H9 (cell line): ENCODE measurements at regions not wholly inside any gene's neighbourhood (a gene's known extent, or its start where the extent isn't known, plus 50 kb on each side); places are given as distances from the start of the nearest gene placed in this dataset.

ENCODE experiments used
- DNase-seq: peaks from one replicate; pipeline ENCODE4 v3.0.0-alpha.2; 2017
- H2AFZ ChIP-seq: one replicate; pipeline ENCODE4 v1.6.1; 2013; ENCODE audit warnings: mild to moderate bottlenecking, low read length, control low read depth, moderate library complexity
- H2AK5ac ChIP-seq: 2 replicates; pipeline ENCODE4 v1.6.1; 2013; ENCODE audit warnings: low read length, control low read depth, mixed read lengths; ENCODE audit not compliant: insufficient read length
- H2BK120ac ChIP-seq: one replicate; pipeline ENCODE4 v1.6.1; 2013; ENCODE audit warnings: low read depth, mild to moderate bottlenecking, low read length, control low read depth, inconsistent platforms; ENCODE audit not compliant: poor library complexity, severe bottlenecking
- H2BK12ac ChIP-seq: 2 replicates; pipeline ENCODE4 v1.6.1; 2013; ENCODE audit warnings: low read length, control low read depth, mixed read lengths, low read depth; ENCODE audit not compliant: insufficient read length
- H2BK15ac ChIP-seq: 2 replicates; pipeline ENCODE4 v1.6.1; 2013; ENCODE audit warnings: low read depth, low read length, control low read depth
- H2BK20ac ChIP-seq: one replicate; pipeline ENCODE4 v1.6.1; 2013; ENCODE audit warnings: low read depth, mild to moderate bottlenecking, low read length, control low read depth, inconsistent platforms; ENCODE audit not compliant: poor library complexity, severe bottlenecking
- H2BK5ac ChIP-seq: 2 replicates; pipeline ENCODE4 v1.6.1; 2013; ENCODE audit warnings: low read length, control low read depth, mixed read lengths; ENCODE audit not compliant: insufficient read length
- H3K14ac ChIP-seq: 2 replicates; pipeline ENCODE4 v1.6.1; 2013; ENCODE audit warnings: low read length, control low read depth; ENCODE audit not compliant: insufficient read depth
- H3K18ac ChIP-seq: 2 replicates; pipeline ENCODE4 v1.6.1; 2013; ENCODE audit warnings: low read depth, mild to moderate bottlenecking, mixed read lengths, low read length, control low read depth; ENCODE audit not compliant: insufficient read length
- H3K23ac ChIP-seq: 2 replicates; pipeline ENCODE4 v1.6.1; 2013; ENCODE audit warnings: low read length, control low read depth, mixed read lengths, low read depth; ENCODE audit not compliant: insufficient read length
- H3K23me2 ChIP-seq: 2 replicates; pipeline ENCODE4 v1.6.1; 2013; ENCODE audit warnings: low read depth, mild to moderate bottlenecking, mixed read lengths, low read length, control low read depth; ENCODE audit not compliant: insufficient read length, poor library complexity, severe bottlenecking
- H3K27ac ChIP-seq: 2 replicates; pipeline ENCODE4 v1.5.1; 2013; ENCODE audit warnings: low read length, control low read depth, mixed read lengths, low read depth; ENCODE audit not compliant: insufficient read length
- H3K27me3 ChIP-seq: 2 replicates; pipeline ENCODE4 v1.6.1; 2013; ENCODE audit warnings: low read length, control low read depth, inconsistent platforms; ENCODE audit not compliant: insufficient read depth
- H3K4ac ChIP-seq: 2 replicates; pipeline ENCODE4 v1.6.1; 2013; ENCODE audit warnings: low read depth, mild to moderate bottlenecking, control low read depth, inconsistent platforms, low read length, moderate library complexity
- H3K4me1 ChIP-seq: 2 replicates; pipeline ENCODE4 v1.6.1; 2013; ENCODE audit warnings: low read length, control low read depth, inconsistent platforms; ENCODE audit not compliant: insufficient read depth
- H3K4me2 ChIP-seq: 2 replicates; pipeline ENCODE4 v1.6.1; 2013; ENCODE audit warnings: low read length, control low read depth, mixed read lengths; ENCODE audit not compliant: insufficient read length, insufficient read depth
- H3K56ac ChIP-seq: 2 replicates; pipeline ENCODE4 v1.6.1; 2013; ENCODE audit warnings: low read depth, mild to moderate bottlenecking, mixed read lengths, low read length, control low read depth; ENCODE audit not compliant: insufficient read length
- H3K79me1 ChIP-seq: 2 replicates; pipeline ENCODE4 v1.6.1; 2013; ENCODE audit warnings: low read depth, mild to moderate bottlenecking, moderate library complexity, low read length, control low read depth, inconsistent platforms; ENCODE audit not compliant: insufficient read depth, poor library complexity, severe bottlenecking
- H3K79me2 ChIP-seq: 2 replicates; pipeline ENCODE4 v1.6.1; 2013; ENCODE audit warnings: low read length, control low read depth, inconsistent platforms; ENCODE audit not compliant: insufficient read depth
- H3K9ac ChIP-seq: 2 replicates; pipeline ENCODE4 v1.6.1; 2013; ENCODE audit warnings: low read length, control low read depth, mixed read lengths; ENCODE audit not compliant: insufficient read length; ENCODE audit errors: extremely low read depth
- H3K9me3 ChIP-seq: one replicate; pipeline ENCODE4 v1.6.1; 2013; ENCODE audit warnings: low read depth, low read length, inconsistent platforms; ENCODE audit not compliant: control insufficient read depth
- H3T11ph ChIP-seq: one replicate; pipeline ENCODE4 v1.6.1; 2013; ENCODE audit warnings: mild to moderate bottlenecking, low read length, control low read depth, inconsistent platforms
- H4K20me1 ChIP-seq: one replicate; pipeline ENCODE4 v1.6.1; 2013; ENCODE audit not compliant: control insufficient read depth, insufficient read length, insufficient read depth
- H4K5ac ChIP-seq: 2 replicates; pipeline ENCODE4 v1.6.1; 2013; ENCODE audit warnings: low read depth, mild to moderate bottlenecking, mixed read lengths, low read length, control low read depth; ENCODE audit not compliant: insufficient read length
- H4K8ac ChIP-seq: replicated peaks from 2 replicates; pipeline ENCODE4 v1.6.1; 2013; ENCODE audit warnings: low read length, control low read depth, mixed read lengths, low read depth; ENCODE audit not compliant: insufficient read length
- H4K91ac ChIP-seq: 2 replicates; pipeline ENCODE4 v1.6.1; 2013; ENCODE audit warnings: low read depth, mild to moderate bottlenecking, moderate library complexity, mixed read lengths, low read length, control low read depth; ENCODE audit not compliant: insufficient read length
- H3K27ac Mint-ChIP-seq, 3 experiments: 2 replicates in 2 of 3; 3 replicates in 1 of 3; pipeline ENCODE4 v1.8.0; 2020 to 2021; ENCODE audit warnings: mixed read lengths in 3 of 3, mild to moderate bottlenecking in 1 of 3, moderate library complexity in 1 of 3
- H3K27me3 Mint-ChIP-seq: 2 replicates; pipeline ENCODE4 v1.8.0; 2021; ENCODE audit warnings: low read depth, mild to moderate bottlenecking, moderate library complexity, mixed read lengths
- H3K36me3 Mint-ChIP-seq, 3 experiments: 2 replicates in 2 of 3; 3 replicates in 1 of 3; pipeline ENCODE4 v1.8.0; 2020 to 2021; ENCODE audit warnings: low read depth in 3 of 3, mixed read lengths in 3 of 3; ENCODE audit not compliant: insufficient read depth in 1 of 3
- H3K4me1 Mint-ChIP-seq, 2 experiments: 2 replicates each; pipeline ENCODE4 v1.8.0; 2020; ENCODE audit warnings: mixed read lengths in 2 of 2
- H3K4me3 Mint-ChIP-seq, 2 experiments: 2 replicates in 1 of 2; 3 replicates in 1 of 2; pipeline ENCODE4 v1.8.0; 2020 to 2021; ENCODE audit warnings: mild to moderate bottlenecking in 2 of 2, mixed read lengths in 2 of 2, moderate library complexity in 1 of 2
- H3K9me3 Mint-ChIP-seq, 2 experiments: 2 replicates in 1 of 2; 3 replicates in 1 of 2; pipeline ENCODE4 v1.8.0; 2020; ENCODE audit warnings: mild to moderate bottlenecking in 2 of 2, mixed read lengths in 2 of 2, moderate library complexity in 1 of 2
- WGBS: extraction: QIAGEN DNeasy Blood & Tissue Kit; methylation state at CpG from one replicate; pipeline ENCODE4 v1.1.7; 2013; ENCODE audit warnings: missing lambda C conversion rate, low lambda C conversion rate, mixed read lengths; ENCODE audit not compliant: insufficient read length; ENCODE audit errors: extremely low coverage; 5-methylcytosine and 5-hydroxymethylcytosine counted together
- TF ChIP-seq, protein P1 (sequence below): fragments of 200-600 bp; sonication (generic); conservative IDR thresholded peaks from 3 replicates; pipeline ENCODE4 v1.8.0; 2021; ENCODE audit warnings: antibody characterized with exemption, mild to moderate bottlenecking

DNA sequence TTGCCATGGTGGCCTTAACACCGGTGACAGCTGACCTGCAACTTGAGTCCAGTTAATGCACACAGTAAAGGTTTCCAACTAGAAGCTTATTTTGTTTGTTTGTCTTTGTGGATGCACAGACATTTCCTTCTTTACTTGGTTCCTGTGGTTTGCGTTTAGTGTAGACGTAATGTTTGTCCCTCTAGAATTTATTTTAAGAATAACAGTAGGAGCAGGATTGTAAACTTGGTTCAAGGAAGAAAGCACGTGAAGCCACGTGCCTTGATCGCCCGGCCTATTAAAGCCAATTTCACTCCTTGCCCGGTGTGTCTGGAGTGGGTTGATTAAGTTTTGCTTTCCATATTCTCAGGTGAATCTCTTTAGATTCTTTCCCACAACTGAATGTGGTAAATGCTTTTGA, 263.2 kb upstream of the C2CD4B start:
- no peak overlapping the region for H3K4ac ChIP-seq
- Mint-ChIP-seq H3K27ac (no peak overlapping the region), H3K9me3 (no peaks in the 10 kb centered on the region), H3K27me3 (no peaks in the 10 kb centered on the region), H3K36me3 (no peaks in the 10 kb centered on the region), H3K4me3 (no peak overlapping the region), H3K4me1 (peaks cover 18 to 19% of the 10 kb centered on the region in 2 experiments)
- no peaks in the 10 kb centered on the region for H3K79me1 ChIP-seq
- H2AFZ ChIP-seq: no peak overlapping the region
- no peaks in the 10 kb centered on the region for H3K9me3 ChIP-seq
- WGBS: no CpG with 5 or more reads among the region's 8 CpGs
- H2BK20ac ChIP-seq: no peak overlapping the region
- H3T11ph ChIP-seq: no peak overlapping the region
- TF ChIP-seq, protein P1, sequence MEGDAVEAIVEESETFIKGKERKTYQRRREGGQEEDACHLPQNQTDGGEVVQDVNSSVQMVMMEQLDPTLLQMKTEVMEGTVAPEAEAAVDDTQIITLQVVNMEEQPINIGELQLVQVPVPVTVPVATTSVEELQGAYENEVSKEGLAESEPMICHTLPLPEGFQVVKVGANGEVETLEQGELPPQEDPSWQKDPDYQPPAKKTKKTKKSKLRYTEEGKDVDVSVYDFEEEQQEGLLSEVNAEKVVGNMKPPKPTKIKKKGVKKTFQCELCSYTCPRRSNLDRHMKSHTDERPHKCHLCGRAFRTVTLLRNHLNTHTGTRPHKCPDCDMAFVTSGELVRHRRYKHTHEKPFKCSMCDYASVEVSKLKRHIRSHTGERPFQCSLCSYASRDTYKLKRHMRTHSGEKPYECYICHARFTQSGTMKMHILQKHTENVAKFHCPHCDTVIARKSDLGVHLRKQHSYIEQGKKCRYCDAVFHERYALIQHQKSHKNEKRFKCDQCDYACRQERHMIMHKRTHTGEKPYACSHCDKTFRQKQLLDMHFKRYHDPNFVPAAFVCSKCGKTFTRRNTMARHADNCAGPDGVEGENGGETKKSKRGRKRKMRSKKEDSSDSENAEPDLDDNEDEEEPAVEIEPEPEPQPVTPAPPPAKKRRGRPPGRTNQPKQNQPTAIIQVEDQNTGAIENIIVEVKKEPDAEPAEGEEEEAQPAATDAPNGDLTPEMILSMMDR: no peak
- no peak overlapping the region for H3K18ac ChIP-seq
- no peak overlapping the region for H2BK12ac ChIP-seq
- H3K23me2 ChIP-seq: no peaks in the 10 kb centered on the region
- no peaks in the 10 kb centered on the region for H4K20me1 ChIP-seq
- no peak overlapping the region for H4K8ac ChIP-seq
- no peak overlapping the region for H3K9ac ChIP-seq
- H3K56ac ChIP-seq: no peak overlapping the region
- H2BK15ac ChIP-seq: no peak overlapping the region
- no peak overlapping the region for H2BK5ac ChIP-seq
- H4K5ac ChIP-seq: no peak overlapping the region
- H3K27me3 ChIP-seq: no peaks in the 10 kb centered on the region
- peaks cover 2% of the 10 kb centered on the region; the same call in 1 of the 2 replicates for H3K4me1 ChIP-seq
- no peak overlapping the region for H2AK5ac ChIP-seq
- H2BK120ac ChIP-seq: no peak overlapping the region
- no peak overlapping the region for H3K14ac ChIP-seq
- no peak for DNase-seq
- no peaks in the 10 kb centered on the region for H3K79me2 ChIP-seq
- H3K4me2 ChIP-seq: no peak overlapping the region
- H4K91ac ChIP-seq: no peak overlapping the region
- H3K27ac ChIP-seq: no peak overlapping the region
- no peak overlapping the region for H3K23ac ChIP-seq
